ENCODE measurements at regions not wholly inside any gene's neighbourhood (a gene's known extent, or its start where the extent isn't known, plus 50 kb on each side); places are given as distances from the start of the nearest gene placed in this dataset.

DNA sequence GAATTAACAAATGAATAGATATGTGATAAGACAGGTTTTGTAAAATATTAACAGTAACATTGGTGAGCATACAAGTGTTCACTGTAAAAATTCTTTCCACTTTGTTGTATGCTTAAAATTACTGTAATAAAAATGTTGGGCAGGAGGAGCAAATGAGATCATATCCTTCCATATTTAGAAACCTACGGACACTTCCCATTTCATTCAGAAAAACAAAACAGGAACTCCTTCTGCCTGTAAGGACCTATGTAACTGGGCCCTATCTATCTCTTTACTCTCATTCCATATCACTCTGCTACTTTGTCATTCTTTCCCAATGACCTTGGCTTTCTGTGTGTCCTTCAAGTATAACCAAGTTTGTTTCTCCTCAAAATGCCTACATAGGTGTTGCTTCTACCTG, 53.7 kb upstream of the SLC39A8 start:
- no peak for TF ChIP-seq EZH2 (IDR thresholded peaks at IDR 0.05; ENCODE audit: borderline replicate concordance, low read depth, low read length, severe bottlenecking)
- TF ChIP-seq, protein P1, sequence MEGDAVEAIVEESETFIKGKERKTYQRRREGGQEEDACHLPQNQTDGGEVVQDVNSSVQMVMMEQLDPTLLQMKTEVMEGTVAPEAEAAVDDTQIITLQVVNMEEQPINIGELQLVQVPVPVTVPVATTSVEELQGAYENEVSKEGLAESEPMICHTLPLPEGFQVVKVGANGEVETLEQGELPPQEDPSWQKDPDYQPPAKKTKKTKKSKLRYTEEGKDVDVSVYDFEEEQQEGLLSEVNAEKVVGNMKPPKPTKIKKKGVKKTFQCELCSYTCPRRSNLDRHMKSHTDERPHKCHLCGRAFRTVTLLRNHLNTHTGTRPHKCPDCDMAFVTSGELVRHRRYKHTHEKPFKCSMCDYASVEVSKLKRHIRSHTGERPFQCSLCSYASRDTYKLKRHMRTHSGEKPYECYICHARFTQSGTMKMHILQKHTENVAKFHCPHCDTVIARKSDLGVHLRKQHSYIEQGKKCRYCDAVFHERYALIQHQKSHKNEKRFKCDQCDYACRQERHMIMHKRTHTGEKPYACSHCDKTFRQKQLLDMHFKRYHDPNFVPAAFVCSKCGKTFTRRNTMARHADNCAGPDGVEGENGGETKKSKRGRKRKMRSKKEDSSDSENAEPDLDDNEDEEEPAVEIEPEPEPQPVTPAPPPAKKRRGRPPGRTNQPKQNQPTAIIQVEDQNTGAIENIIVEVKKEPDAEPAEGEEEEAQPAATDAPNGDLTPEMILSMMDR (IDR thresholded peaks at IDR 0.05; ENCODE audit: extremely low read depth in 1 of 2, insufficient read depth in 1 of 2, low read depth in 1 of 2, low read length in 2 of 2), result no peak
- TF ChIP-seq, protein P2, sequence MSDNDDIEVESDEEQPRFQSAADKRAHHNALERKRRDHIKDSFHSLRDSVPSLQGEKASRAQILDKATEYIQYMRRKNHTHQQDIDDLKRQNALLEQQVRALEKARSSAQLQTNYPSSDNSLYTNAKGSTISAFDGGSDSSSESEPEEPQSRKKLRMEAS (IDR thresholded peaks at IDR 0.05; ENCODE audit: insufficient read depth, insufficient read length), result no peak
